WERI-Rb-1 (cell line): ENCODE measurements at regions not wholly inside any gene's neighbourhood (a gene's known extent, or its start where the extent isn't known, plus 50 kb on each side); places are given as distances from the start of the nearest gene placed in this dataset.

Experiments
- DNase-seq: peaks from one replicate; pipeline ENCODE4 v3.0.0-alpha.2; 2020
- H3K27ac ChIP-seq: fragments of 250-450 bp; sonication (Bioruptor Pico); 2 replicates; pipeline ENCODE4 v1.5.1; 2020; ENCODE audit warnings: mild to moderate bottlenecking, moderate library complexity
- H3K27me3 ChIP-seq: fragments of 250-450 bp; sonication (Bioruptor Pico); 2 replicates; pipeline ENCODE4 v1.5.1; 2021; ENCODE audit warnings: mild to moderate bottlenecking, low read depth, moderate library complexity; ENCODE audit not compliant: insufficient read depth, severe bottlenecking
- H3K36me3 ChIP-seq: fragments of 250-450 bp; sonication (Bioruptor Pico); 2 replicates; pipeline ENCODE4 v1.5.1; 2020; ENCODE audit warnings: mild to moderate bottlenecking, moderate library complexity
- H3K4me3 ChIP-seq: 2 replicates; pipeline ENCODE4 v1.5.1; 2011; ENCODE audit warnings: low read depth, mild to moderate bottlenecking, control low read depth, low read length
- H3K9me3 ChIP-seq: fragments of 250-450 bp; sonication (Bioruptor Pico); 2 replicates; pipeline ENCODE4 v1.5.1; 2021; ENCODE audit warnings: mild to moderate bottlenecking, moderate library complexity; ENCODE audit not compliant: severe bottlenecking
- TF ChIP-seq, protein P1 (sequence below): IDR thresholded peaks from 2 replicates; pipeline ENCODE4 v1.5.1; 2011; ENCODE audit warnings: low read depth, mild to moderate bottlenecking, control low read depth, inconsistent platforms, low read length

DNA sequence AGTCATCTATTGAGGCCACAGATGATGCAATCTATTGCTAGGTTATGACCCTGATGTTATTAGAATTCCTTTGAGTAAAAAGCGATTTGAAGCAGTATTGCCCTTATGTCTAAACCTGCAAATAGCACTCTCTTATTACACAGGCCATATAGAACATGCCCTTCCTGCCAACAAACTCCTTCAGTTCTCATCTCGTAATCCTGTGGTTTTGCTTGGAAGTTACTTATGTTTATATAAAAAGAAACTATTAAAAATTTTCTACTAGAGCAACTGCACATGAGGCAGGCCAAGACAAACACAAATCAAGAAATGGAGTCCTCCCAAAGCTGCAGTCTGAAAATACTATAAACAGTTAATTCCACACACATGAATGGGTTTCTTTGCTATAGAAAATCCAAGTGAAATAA, 1200.2 kb downstream of the LRFN5 start:
- no peak for DNase-seq
- H3K27ac ChIP-seq, result no peak overlapping the region

DNA sequence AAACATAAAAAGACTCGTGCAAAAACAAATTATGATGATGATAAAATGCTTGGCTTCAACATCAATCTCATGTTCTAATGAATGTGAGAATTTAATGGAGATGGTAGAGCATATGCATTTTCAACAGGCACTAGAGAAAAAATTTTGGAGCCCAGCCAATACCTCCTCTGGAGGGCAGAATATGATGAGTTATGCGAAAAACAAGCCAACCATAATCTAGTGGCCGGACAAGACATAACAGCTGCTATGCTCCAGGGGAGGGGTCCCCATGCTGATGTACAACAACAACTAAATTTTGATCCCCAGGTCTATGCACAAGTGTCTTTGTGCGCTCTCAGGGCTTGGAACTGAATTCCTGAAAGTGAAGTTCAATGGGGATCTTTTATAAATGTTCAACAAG, 1197.5 kb downstream of the LRFN5 start:
- Histone ChIP-seq H3K4me3 (no peak overlapping the region), H3K36me3 (no peaks in the 10 kb centered on the region), H3K27me3 (peaks cover 8% of the 10 kb centered on the region), H3K27ac (no peak overlapping the region), H3K9me3 (no peaks in the 10 kb centered on the region)
- no peak for DNase-seq
- TF ChIP-seq, protein P1, sequence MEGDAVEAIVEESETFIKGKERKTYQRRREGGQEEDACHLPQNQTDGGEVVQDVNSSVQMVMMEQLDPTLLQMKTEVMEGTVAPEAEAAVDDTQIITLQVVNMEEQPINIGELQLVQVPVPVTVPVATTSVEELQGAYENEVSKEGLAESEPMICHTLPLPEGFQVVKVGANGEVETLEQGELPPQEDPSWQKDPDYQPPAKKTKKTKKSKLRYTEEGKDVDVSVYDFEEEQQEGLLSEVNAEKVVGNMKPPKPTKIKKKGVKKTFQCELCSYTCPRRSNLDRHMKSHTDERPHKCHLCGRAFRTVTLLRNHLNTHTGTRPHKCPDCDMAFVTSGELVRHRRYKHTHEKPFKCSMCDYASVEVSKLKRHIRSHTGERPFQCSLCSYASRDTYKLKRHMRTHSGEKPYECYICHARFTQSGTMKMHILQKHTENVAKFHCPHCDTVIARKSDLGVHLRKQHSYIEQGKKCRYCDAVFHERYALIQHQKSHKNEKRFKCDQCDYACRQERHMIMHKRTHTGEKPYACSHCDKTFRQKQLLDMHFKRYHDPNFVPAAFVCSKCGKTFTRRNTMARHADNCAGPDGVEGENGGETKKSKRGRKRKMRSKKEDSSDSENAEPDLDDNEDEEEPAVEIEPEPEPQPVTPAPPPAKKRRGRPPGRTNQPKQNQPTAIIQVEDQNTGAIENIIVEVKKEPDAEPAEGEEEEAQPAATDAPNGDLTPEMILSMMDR, result no peak

More for the DNA sequence above, 1200.2 kb downstream of the LRFN5 start:
- H3K9me3 ChIP-seq, result no peaks in the 10 kb centered on the region
- H3K27me3 ChIP-seq, result peaks cover 8% of the 10 kb centered on the region
- TF ChIP-seq, protein P1, result no peak
- no peak overlapping the region for H3K4me3 ChIP-seq
- no peaks in the 10 kb centered on the region for H3K36me3 ChIP-seq

DNA sequence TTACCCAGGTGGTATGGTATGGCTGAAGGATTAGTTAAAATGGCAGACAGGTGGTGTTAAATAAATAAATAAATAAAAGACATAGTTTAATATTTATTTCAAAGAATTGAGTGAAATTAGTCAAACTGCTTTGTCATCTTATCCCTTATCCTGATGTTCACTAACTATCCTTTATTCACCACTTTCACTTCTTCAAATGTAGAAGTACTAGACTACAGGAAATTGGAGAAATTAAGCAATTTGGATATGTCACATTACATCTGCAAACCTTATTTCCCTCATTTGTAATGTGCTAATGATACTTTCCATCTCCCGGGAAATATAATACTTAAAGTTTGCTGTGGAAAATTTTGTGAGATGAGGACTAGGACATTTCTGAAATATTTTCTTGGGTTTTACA, 1195.7 kb downstream of the LRFN5 start:
- Histone ChIP-seq H3K9me3 (no peaks in the 10 kb centered on the region), H3K36me3 (no peaks in the 10 kb centered on the region), H3K4me3 (no peak overlapping the region), H3K27ac (no peak overlapping the region), H3K27me3 (peaks cover 6% of the 10 kb centered on the region)
- TF ChIP-seq, protein P1, result no peak
- DNase-seq, result no peak

DNA sequence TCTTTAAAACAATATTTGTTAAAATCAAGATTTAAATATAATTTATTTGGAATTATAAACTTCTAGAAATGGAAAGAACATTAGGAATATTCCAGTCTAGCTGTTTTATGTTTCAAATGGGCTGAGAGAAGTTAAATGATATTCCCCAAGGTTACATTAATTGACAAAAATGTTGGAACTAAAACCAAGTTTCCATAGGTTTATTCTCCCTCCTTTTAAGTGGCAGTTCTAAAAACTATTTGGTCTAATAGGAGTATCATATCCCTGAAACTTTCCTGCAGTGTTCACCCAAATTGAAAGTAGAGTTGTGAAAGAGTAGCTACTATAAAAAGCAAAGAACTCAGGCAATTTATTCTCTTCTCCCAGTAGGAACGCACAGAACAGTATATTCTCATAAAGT, 1185.5 kb downstream of the LRFN5 start:
- Histone ChIP-seq H3K9me3 (no peaks in the 10 kb centered on the region), H3K4me3 (no peak overlapping the region), H3K27ac (no peak overlapping the region), H3K27me3 (peaks cover 7% of the 10 kb centered on the region), H3K36me3 (no peaks in the 10 kb centered on the region)
- TF ChIP-seq, protein P1, result no peak
- no peak for DNase-seq

DNA sequence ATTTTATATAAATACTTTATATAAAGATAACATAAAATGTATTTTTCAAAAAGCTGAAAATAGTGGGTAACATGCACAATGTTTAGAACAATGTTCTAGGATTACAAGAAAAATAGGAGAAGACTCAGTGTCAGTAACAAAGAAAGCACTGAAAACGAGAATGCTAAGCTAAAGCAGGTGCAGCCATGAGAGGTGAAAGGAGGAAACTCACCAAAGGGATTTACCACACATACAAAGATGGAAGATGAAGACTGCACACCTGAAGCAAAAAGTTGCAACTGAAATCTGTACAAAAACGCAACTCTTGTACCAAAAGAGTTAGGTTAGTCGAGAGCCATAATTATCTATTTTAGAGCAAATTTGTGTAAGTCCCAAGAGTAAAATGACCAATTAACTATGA, 1176.1 kb downstream of the LRFN5 start:
- TF ChIP-seq, protein P1, result no peak
- DNase-seq, result no peak
- Histone ChIP-seq H3K4me3 (no peak overlapping the region), H3K36me3 (no peaks in the 10 kb centered on the region), H3K9me3 (no peaks in the 10 kb centered on the region), H3K27me3 (no peaks in the 10 kb centered on the region), H3K27ac (no peak overlapping the region)

DNA sequence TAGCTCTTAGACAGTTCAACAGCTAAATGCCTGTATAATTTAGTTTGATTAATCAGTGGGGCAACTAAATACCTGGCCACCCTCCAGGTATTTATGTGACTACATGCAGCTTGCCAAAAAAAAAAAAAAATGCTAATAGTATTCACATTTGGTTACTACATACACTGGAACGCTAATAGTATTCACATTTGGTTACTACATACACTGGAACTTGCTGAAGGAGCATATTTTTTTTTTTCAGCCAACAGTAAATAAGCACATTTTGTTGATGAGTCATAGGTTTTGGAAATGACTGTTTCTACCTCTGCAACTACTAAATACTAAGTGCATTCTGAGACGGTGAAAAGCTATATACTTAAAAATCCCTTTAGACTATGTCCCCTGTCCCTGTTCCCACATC, 1172.3 kb downstream of the LRFN5 start:
- no peaks in the 10 kb centered on the region for H3K27me3 ChIP-seq
- no peak for DNase-seq
- no peak overlapping the region for H3K27ac ChIP-seq
- no peak overlapping the region for H3K4me3 ChIP-seq
- H3K9me3 ChIP-seq, result no peaks in the 10 kb centered on the region
- TF ChIP-seq, protein P1, result no peak
- H3K36me3 ChIP-seq, result no peaks in the 10 kb centered on the region
